Stimulated activated CD8-positive, alpha-beta memory T cell treated with anti-CD3 and anti-CD28 coated beads, Interleukin-7, amount 100 ng/mL, for 4 hours (primary cell): ENCODE measurements at regions not wholly inside any gene's neighbourhood (a gene's known extent, or its start where the extent isn't known, plus 50 kb on each side); places are given as distances from the start of the nearest gene placed in this dataset.

Experiments
- DNase-seq, 2 donors: peaks; one replicate each; pipeline ENCODE4 v3.0.0-alpha.2; 2020; ENCODE audit warnings: low read depth in 2 of 2

- DNase-seq: no peak
These were observed 119.0 kb downstream of the RFLNA start for GRCh38 chr12:124413915-124414314.

- no peak for DNase-seq
These were observed 118.5 kb downstream of the RFLNA start for GRCh38 chr12:124413401-124413800.

DNA sequence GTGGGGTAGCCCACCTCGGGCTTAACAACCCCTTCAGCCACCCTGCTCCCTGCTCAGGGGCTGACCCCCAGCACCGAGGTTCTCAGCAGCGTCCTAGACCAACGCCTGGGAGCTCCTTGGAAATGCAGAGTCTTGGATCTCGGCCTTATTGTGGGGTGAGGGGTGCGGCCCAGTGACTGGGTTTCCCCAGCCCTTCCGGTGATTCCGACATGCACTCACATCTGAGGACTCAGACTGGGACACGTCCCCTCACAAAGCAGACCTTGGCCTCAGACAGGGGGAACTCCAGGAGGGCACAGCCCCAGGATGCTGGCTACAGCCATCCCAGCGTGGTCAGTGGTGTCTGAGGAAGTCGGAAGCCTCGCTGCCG, 117.7 kb downstream of the RFLNA start:
- no peak for DNase-seq

GRCh38 chr12:124411953-124412645, 117.2 kb downstream of the RFLNA start:
- no peak for DNase-seq

DNA sequence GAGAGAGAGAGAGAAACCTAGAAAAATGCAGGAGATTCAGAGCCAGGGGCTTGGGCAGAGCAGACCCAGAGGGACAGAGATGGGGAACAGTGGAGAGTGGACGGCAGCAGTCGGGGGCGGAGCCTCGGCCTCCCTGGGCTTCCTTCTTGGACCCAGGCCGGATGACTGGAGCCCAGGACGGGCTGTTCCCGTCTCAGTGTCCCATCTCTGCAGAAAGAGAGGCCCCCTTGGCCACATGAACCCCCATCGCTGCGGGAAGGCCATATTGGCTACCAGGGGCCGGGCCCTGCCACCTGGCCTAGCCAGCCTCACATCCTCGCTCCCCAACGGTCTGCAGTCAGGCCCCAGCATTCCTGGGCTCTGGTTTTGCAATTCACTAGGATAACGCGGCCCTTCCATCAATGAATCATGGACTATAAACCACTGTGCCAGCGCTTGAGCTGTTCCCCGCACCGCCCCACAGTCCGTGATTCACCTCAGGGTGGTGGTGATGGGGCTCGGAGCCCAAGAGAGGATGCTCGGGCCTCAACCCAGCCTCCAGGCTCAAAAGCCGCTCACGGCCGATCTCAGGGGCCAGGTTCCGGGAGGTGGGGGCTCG, 116.5 kb downstream of the RFLNA start:
- no peak for DNase-seq

DNA sequence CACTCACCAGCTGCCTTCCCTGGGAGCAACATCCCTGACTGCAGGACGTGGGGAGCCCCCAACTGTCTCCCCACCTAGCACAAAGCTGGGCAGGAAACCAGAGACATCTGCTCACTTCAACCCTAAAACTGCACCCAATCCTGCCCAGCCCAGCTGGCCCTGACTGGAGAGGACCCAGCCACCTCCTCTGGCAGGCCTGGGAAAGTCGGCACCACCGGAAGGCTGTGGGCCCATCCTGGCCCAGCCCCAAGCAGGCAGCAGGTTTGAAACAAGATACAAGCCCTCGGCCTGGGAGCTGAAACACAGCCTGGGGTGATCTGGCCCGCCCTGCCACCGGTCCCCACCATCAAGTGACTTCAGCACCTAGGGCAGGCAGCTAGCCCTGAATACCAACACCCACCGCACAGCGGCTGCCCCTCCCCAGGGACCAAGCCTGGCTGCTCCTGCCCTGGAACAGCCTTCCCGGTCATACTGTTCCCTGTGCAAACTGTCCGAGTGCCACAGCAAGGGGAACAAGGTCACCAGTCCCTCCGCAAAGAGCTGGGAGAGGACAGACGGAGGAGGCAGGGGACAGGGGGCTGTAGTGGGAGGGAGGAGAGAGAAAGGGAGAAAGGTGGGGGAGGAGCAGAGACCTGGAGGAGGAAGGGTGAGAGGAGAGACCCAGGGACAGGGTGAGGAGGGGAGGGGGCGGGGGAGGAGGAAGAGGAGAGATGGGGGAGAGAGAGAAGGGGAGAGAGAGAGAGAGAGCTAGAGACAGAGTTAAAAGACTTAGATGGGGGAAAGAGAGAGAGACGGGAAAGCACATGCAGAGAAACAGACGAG, 115.7 kb downstream of the RFLNA start:
- no peak for DNase-seq

GRCh38 chr12:124408822-124409517, 114.1 kb downstream of the RFLNA start:
- no peak for DNase-seq

GRCh38 chr12:124407074-124407473, 112.2 kb downstream of the RFLNA start:
- DNase-seq: no peak

GRCh38 chr12:124406043-124406442, 111.2 kb downstream of the RFLNA start:
- no peak for DNase-seq

DNA sequence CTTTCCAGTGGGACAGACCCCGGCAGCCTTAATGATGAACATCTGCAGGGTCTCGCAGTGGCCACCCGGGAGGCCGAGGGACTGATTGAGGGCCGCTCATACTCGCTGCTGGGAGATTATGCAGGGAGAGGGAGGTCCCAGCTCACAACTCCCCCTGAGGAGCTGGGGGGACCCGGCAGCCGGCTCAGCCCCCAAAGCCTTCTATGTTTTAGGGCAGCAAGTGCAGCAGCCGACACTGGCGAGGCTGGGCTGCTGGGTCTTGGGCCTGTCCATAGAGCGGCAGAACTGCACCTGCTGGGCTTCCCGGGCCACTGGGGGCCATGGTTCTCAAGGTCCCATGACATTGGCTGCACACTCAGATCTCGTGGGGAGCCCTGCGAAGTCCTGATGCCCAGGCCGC, 110.7 kb downstream of the RFLNA start:
- no peak for DNase-seq

GRCh38 chr12:124405151-124405550, 110.3 kb downstream of the RFLNA start:
- DNase-seq: no peak

DNA sequence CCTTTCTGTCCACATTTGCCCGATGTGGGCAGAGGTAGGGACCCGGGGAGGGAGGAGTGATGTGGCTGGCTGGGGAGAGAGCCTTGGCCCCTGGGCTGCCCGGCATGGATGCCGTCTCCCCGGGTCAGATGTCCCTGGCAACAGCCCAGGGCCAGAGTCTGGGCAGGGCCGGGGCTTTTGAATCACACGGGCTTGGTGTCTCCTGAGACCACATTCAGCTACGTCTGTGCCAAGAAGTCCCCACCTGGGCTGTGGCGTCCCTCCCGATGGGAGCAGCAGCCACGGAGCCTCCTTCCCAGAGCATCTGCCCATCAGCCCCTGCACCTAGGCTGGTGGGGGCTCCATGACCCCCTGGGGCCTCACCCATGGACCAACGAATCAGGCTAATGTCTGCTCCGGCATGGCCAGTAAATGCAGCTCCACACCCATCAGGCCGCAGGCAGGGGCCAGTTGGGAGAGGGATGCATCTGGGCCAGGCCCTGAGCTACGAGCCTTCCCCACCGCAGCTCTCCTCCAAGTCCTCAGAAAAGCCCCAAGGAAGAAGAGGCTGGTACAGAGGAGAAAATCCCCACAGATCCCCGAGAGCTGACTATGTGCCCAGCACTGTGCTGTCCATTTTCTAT, 109.4 kb downstream of the RFLNA start:
- no peak for DNase-seq

GRCh38 chr12:124403273-124403672, 108.4 kb downstream of the RFLNA start:
- DNase-seq: no peak

DNA sequence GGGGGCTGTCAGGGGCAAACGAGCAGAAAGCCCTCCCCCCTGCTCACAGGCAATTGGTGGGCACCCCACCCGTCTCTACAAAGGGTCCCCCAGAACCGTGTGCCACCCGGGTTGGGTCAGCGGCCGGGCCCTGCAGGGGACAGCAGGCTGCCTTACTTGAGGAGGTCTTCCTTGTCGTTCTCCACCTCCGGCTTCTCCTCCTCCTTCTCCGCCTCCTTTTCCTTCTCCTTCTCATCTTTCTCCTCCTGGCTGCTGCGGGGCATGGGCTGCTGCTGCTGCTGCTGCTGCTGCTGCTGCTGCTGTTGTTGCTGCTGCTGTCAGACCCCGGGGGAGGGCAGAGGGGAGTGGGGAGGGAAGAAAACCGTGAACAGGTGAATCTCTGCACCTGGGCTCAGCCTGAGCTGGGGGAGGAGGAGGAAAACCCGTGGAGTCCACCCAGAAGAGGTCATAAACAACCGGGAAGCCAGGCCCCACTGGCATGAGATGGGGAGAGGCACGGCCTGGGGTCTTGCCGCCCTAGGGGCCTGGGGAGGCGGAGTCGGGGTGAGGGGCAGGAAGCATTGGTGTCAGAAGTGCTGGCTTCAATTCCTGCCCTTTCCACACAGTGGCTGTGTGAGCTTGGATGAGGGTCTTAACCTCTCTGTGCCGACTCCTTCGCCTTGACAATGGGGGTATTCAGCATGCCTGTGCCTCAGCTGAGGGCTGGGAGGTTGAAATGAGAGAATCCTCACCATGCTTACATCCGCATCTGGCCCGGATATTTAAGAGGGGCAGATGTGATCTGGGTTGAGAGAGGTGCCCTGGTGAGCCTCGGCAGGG, 107.6 kb downstream of the RFLNA start:
- no peak for DNase-seq

GRCh38 chr12:124401704-124402221, 106.9 kb downstream of the RFLNA start:
- no peak for DNase-seq

DNA sequence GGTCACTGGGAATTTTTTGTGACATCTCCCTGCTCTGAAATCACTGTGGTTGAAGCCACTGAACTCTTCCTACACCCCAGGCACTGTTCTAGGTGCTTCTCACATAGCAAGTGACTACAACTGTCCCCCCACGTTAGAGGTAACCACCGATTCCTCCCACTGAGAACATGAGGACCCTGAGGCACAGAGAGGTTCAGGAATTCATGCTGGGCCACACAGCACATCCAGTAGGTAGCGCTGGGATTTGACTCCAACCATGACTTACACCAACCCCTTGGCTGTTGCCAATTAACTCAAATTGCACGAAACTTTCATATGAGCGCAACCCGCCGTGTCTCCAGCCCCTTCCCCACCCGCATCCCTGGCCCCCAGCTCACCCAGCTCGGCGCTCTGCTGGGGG, 105.2 kb downstream of the RFLNA start:
- DNase-seq: no peak

DNA sequence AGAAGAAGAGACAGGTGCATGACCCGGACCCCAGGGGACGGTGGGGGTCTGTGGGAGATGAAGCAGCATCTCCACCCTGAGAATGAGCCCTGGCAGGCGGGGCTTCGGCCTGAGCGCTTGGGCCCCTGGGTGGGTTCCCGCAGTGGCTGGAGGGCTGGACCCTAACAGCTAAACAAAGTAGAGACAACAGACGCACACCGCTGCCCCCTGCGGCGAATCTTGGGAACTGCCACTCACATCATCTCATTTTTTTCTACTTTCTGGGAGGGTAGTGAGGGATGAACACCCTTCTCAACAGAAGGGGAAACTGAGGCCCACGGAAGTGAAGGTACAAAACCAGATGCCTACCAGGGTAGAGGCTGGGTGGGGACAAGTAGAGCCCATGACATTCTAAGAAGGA, 104.7 kb downstream of the RFLNA start:
- no peak for DNase-seq

GRCh38 chr12:124398578-124399227, 103.8 kb downstream of the RFLNA start:
- DNase-seq: no peak

DNA sequence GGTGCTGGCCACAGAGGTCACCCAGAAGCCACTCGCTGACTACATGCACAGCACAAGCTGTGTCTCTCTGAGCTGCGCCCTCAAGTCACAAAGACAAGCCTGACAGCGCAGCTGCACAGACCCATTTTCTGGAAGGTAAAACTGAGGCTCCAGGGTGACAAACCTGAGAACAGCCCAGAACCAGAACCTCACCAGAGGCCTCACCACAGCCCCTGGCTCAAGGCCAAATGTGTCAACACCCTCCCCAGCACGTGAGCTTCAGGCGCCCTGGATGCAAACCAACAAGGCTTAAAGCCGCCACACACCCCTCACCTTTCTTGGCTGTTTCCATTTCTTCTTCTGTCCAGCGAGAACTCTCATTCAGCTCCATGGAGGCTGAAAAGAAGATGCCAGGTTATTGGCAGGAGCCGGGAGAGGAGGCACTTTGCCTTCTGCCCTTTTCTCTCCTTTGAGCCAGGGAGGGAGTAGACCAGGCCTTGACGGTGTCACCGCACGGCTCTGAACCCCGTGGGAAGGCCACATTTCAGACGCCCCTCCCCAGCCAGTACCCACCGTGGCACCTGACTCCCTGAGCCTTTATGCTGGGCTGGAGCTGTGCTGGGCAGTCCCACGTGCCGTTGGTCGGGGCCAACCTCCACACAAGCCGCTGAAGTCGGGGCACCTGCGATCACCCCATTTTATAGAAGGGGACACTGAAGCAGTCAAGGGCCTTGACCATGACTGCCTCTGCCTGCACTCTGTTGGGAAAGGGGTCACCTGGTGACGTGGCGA, 103.1 kb downstream of the RFLNA start:
- no peak for DNase-seq

- no peak for DNase-seq
These were observed 102.4 kb downstream of the RFLNA start for GRCh38 chr12:124397399-124397679.
